GM19467 (cell line): ENCODE measurements at regions not wholly inside any gene's neighbourhood (a gene's known extent, or its start where the extent isn't known, plus 50 kb on each side); places are given as distances from the start of the nearest gene placed in this dataset.
"Not testable (repeated sequence)": the region's sequence is repeated elsewhere in the genome, so short reads cannot be mapped to it uniquely, and the experiment has no call there.

Experiments
- ATAC-seq: cut with Tn5 transposase; IDR thresholded peaks from one replicate; pipeline ENCODE4 v1.9.1; 2021; ENCODE audit warnings: mild to moderate bottlenecking, moderate library complexity; ENCODE audit not compliant: unreplicated experiment

GRCh38 chr5:89869346-89869745, 540.2 kb downstream of the CETN3 start:
- ATAC-seq = no peak

GRCh38 chr5:89866410-89866809, 543.1 kb downstream of the CETN3 start:
- ATAC-seq = no peak

GRCh38 chr5:89864941-89865340, 544.6 kb downstream of the CETN3 start:
- ATAC-seq = no peak

GRCh38 chr5:89857790-89858189, 551.8 kb downstream of the CETN3 start:
- no peak for ATAC-seq

- no peak for ATAC-seq
Measured at GRCh38 chr5:89855417-89855816, 554.1 kb downstream of the CETN3 start.

- ATAC-seq = no peak
Measured at GRCh38 chr5:89851911-89852310, 557.6 kb downstream of the CETN3 start.

- ATAC-seq = no peak
Measured at GRCh38 chr5:89850513-89850865, 559.1 kb downstream of the CETN3 start.

- ATAC-seq = no peak
Measured at GRCh38 chr5:89849830-89850512, 559.6 kb downstream of the CETN3 start.

- ATAC-seq = no peak
Measured at GRCh38 chr5:89847743-89848142, 561.8 kb downstream of the CETN3 start.

- ATAC-seq = no peak
Measured at GRCh38 chr5:89844548-89844947, 565.0 kb downstream of the CETN3 start.

GRCh38 chr5:89842531-89842930, 567.0 kb downstream of the CETN3 start:
- no peak for ATAC-seq

- no peak for ATAC-seq
Measured at GRCh38 chr5:89840906-89841305, 568.6 kb downstream of the CETN3 start.

GRCh38 chr5:89830691-89831090, 578.9 kb downstream of the CETN3 start:
- ATAC-seq = no peak

GRCh38 chr5:89827960-89828359, 581.6 kb downstream of the CETN3 start:
- ATAC-seq = no peak

- ATAC-seq = no peak
Measured at GRCh38 chr5:89827359-89827758, 582.2 kb downstream of the CETN3 start.

GRCh38 chr5:89826938-89827337, 582.6 kb downstream of the CETN3 start:
- ATAC-seq = no peak

GRCh38 chr5:89823046-89823445, 586.5 kb downstream of the CETN3 start:
- ATAC-seq = no peak

- ATAC-seq = no peak
Measured at GRCh38 chr5:89817841-89818240, 591.7 kb downstream of the CETN3 start.

- ATAC-seq = no peak
Measured at GRCh38 chr5:89816038-89816437, 593.5 kb downstream of the CETN3 start.

- ATAC-seq = not testable (repeated sequence)
Measured at GRCh38 chr5:89800735-89801134, 608.8 kb downstream of the CETN3 start.

- ATAC-seq = not testable (repeated sequence)
Measured at GRCh38 chr5:89794504-89794903, 615.1 kb downstream of the CETN3 start.

GRCh38 chr5:89779734-89780133, 629.8 kb downstream of the CETN3 start:
- not testable (repeated sequence) for ATAC-seq

- ATAC-seq = no peak
Measured at GRCh38 chr5:89777758-89778157, 631.8 kb downstream of the CETN3 start.
